Dedifferentiated amniotic fluid mesenchymal stem cell (primary cell): ENCODE measurements at regions not wholly inside any gene's neighbourhood (a gene's known extent, or its start where the extent isn't known, plus 50 kb on each side); places are given as distances from the start of the nearest gene placed in this dataset.
"Not testable (repeated sequence)": the region's sequence is repeated elsewhere in the genome, so short reads cannot be mapped to it uniquely, and the experiment has no call there.

ENCODE experiments used
- DNase-seq: peaks from one replicate; pipeline ENCODE4 v3.0.0-alpha.2; 2016; ENCODE audit errors: extremely low spot score

- DNase-seq, result no peak
These were observed 1761.9 kb downstream of the PLA2G4A start for GRCh38 chr1:188590641-188591040.

GRCh38 chr1:188594542-188595235, 1765.9 kb downstream of the PLA2G4A start:
- no peak for DNase-seq

GRCh38 chr1:188599313-188599712, 1770.6 kb downstream of the PLA2G4A start:
- no peak for DNase-seq

GRCh38 chr1:188611432-188611831, 1782.7 kb downstream of the PLA2G4A start:
- DNase-seq, result no peak

GRCh38 chr1:188615321-188615720, 1786.6 kb downstream of the PLA2G4A start:
- peak; percentile 41 for DNase-seq

GRCh38 chr1:188620236-188620635, 1791.5 kb downstream of the PLA2G4A start:
- DNase-seq, result no peak

- DNase-seq, result no peak
These were observed 1812.9 kb downstream of the PLA2G4A start for GRCh38 chr1:188641566-188642211.

GRCh38 chr1:188642704-188643103, 1814.0 kb downstream of the PLA2G4A start:
- DNase-seq, result no peak

GRCh38 chr1:188652678-188653077, 1823.9 kb downstream of the PLA2G4A start:
- DNase-seq, result peak; percentile 78

- not testable (repeated sequence) for DNase-seq
These were observed 1821.7 kb downstream of the BRINP3 start for GRCh38 chr1:188655966-188656365.

GRCh38 chr1:188660572-188660971, 1817.1 kb downstream of the BRINP3 start:
- DNase-seq, result no peak

GRCh38 chr1:188665477-188665876, 1812.2 kb downstream of the BRINP3 start:
- DNase-seq, result no peak

GRCh38 chr1:188668083-188668482, 1809.6 kb downstream of the BRINP3 start:
- no peak for DNase-seq

GRCh38 chr1:188669728-188670382, 1807.8 kb downstream of the BRINP3 start:
- DNase-seq, result no peak

- no peak for DNase-seq
These were observed 1806.8 kb downstream of the BRINP3 start for GRCh38 chr1:188670837-188671236.

- no peak for DNase-seq
These were observed 1805.5 kb downstream of the BRINP3 start for GRCh38 chr1:188672153-188672552.

GRCh38 chr1:188689542-188689941, 1788.1 kb downstream of the BRINP3 start:
- DNase-seq, result no peak

GRCh38 chr1:188700116-188700515, 1777.5 kb downstream of the BRINP3 start:
- DNase-seq, result no peak

GRCh38 chr1:188706742-188707141, 1770.9 kb downstream of the BRINP3 start:
- DNase-seq, result no peak

GRCh38 chr1:188708795-188709535, 1768.7 kb downstream of the BRINP3 start:
- no peak for DNase-seq

GRCh38 chr1:188715566-188715965, 1762.1 kb downstream of the BRINP3 start:
- DNase-seq, result no peak

- DNase-seq, result no peak
These were observed 1757.9 kb downstream of the BRINP3 start for GRCh38 chr1:188719735-188720134.
